NT2/D1 (cell line): ENCODE measurements at regions not wholly inside any gene's neighbourhood (a gene's known extent, or its start where the extent isn't known, plus 50 kb on each side); places are given as distances from the start of the nearest gene placed in this dataset.

Experiments
- DNase-seq: peaks from one replicate; pipeline ENCODE4 v3.0.0-alpha.2; 2011; ENCODE audit warnings: low read depth, low spot score
- H3K27me3 ChIP-seq: 2 replicates; pipeline ENCODE4 v1.6.0; 2011; ENCODE audit warnings: mild to moderate bottlenecking; ENCODE audit not compliant: insufficient read length, insufficient read depth
- H3K36me3 ChIP-seq: 2 replicates; pipeline ENCODE4 v1.6.1; 2011; ENCODE audit warnings: mild to moderate bottlenecking, low read length, mixed read lengths; ENCODE audit not compliant: insufficient read depth, insufficient read length
- H3K4me1 ChIP-seq: 2 replicates; pipeline ENCODE4 v1.5.1; 2011; ENCODE audit not compliant: insufficient read depth, insufficient read length
- H3K4me3 ChIP-seq: 2 replicates; pipeline ENCODE4 v1.5.1; 2011; ENCODE audit warnings: low read depth; ENCODE audit not compliant: insufficient read length
- H3K9ac ChIP-seq: 2 replicates; pipeline ENCODE4 v1.6.0; 2011; ENCODE audit warnings: low read depth; ENCODE audit not compliant: insufficient read length
- H3K9me3 ChIP-seq: 2 replicates; pipeline ENCODE4 v1.5.1; 2011; ENCODE audit warnings: mild to moderate bottlenecking, low read length; ENCODE audit not compliant: insufficient read depth
- SUZ12 ChIP-seq: IDR thresholded peaks from 2 replicates; pipeline ENCODE4 v1.6.1; 2011; ENCODE audit not compliant: insufficient read length, insufficient read depth; ENCODE audit errors: extremely low read depth
- YY1 ChIP-seq: IDR thresholded peaks from 2 replicates; pipeline ENCODE4 v1.6.1; 2011; ENCODE audit not compliant: insufficient read length, insufficient read depth
- ZNF274 ChIP-seq: IDR thresholded peaks from 2 replicates; pipeline ENCODE4 v1.6.1; 2011; ENCODE audit warnings: mild to moderate bottlenecking, low read depth, low read length

DNA sequence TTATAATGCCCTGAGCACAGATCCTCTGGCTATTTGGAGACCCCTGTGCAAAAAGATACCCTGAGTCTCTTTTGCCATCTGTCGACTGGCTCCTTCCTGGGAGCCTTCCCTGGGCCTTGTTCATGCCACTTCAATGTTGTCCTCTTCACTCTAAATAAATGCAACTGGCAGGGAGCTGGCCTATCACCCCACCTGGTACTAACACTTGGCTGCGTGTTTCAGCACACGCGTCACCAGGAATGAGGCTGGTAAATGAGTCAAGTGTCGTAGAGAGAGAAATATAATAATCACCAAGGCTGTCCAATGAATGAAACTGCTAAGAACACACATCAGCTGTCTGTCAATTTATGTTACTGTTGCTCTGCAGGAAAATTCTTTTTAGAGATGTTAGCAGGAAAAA lies 374.6 kb upstream of the JARID2 start:
- H3K4me1 ChIP-seq: peaks cover 4% of the 10 kb centered on the region
- no peak for DNase-seq
- no peak overlapping the region for H3K4me3 ChIP-seq
- no peak overlapping the region for H3K9ac ChIP-seq
- no peak for TF ChIP-seq SUZ12
- TF ChIP-seq YY1: no peak
- no peaks in the 10 kb centered on the region for H3K9me3 ChIP-seq
- H3K27me3 ChIP-seq: no peaks in the 10 kb centered on the region
- peaks cover 2% of the 10 kb centered on the region for H3K36me3 ChIP-seq

DNA sequence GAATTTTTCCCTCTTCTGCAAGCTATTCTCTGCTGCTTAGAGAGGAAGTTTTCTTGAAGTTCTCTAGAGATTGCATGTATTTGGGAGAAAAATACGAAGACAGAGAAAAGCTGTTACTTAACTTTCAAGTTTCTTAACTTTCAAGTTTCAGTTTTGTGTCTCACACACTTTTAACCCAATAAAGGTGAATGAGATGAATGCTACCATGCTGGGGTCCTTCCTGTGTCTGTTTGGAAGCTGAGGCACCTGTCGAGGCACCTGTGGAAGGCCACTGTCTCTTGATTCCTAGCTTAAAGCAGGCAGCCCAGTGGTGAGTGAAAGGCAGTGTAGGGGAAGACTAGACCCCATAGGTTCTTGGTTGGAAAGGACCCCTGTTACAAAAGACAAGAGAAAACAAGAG lies 372.8 kb upstream of the JARID2 start:
- Histone ChIP-seq H3K4me3 (no peak overlapping the region), H3K9ac (no peak overlapping the region), H3K9me3 (no peaks in the 10 kb centered on the region), H3K4me1 (peaks cover 7% of the 10 kb centered on the region), H3K36me3 (peaks cover 2% of the 10 kb centered on the region), H3K27me3 (no peaks in the 10 kb centered on the region)
- no peak for TF ChIP-seq SUZ12
- TF ChIP-seq ZNF274: no peak
- no peak for TF ChIP-seq YY1
- no peak for DNase-seq

DNA sequence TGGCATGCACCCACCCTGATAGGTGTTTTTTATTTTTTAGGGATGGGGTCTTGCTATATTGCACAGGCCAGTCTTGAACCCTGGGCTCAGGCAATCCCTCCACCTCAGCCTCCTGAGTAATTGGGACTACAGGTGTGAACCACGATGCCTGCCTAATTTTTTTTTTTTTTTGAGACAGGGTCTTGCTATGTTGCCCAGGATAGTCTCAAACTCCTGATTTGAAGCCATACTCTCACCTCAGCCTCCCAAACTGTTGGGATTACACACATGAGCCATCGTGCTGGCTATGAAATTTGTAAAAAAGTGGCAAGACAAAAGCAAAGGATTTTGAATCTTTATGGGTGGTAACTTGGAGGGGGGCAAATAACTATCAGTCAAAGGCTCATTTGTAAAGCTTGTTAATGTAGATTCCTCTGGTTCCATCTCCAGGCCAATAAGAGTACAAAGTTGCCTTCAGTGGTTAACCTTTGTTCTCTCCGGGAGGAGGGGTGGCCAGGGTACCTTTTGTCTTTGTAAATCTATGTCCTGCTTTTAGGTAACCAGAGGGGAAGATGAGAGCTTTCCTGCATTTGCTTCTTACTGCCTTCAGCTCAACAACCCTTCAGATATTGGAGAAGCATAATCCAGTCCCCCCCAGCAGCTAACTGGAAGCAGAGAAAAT lies 372.0 kb upstream of the JARID2 start:
- H3K9me3 ChIP-seq: no peaks in the 10 kb centered on the region
- peaks cover 2% of the 10 kb centered on the region for H3K36me3 ChIP-seq
- H3K4me3 ChIP-seq: no peak overlapping the region
- peak; percentile 22 for DNase-seq
- H3K4me1 ChIP-seq: peaks cover 7% of the 10 kb centered on the region
- H3K27me3 ChIP-seq: no peaks in the 10 kb centered on the region
- TF ChIP-seq ZNF274: no peak
- TF ChIP-seq SUZ12: no peak
- TF ChIP-seq YY1: no peak
- H3K9ac ChIP-seq: peak overlapping the region; percentile 36

DNA sequence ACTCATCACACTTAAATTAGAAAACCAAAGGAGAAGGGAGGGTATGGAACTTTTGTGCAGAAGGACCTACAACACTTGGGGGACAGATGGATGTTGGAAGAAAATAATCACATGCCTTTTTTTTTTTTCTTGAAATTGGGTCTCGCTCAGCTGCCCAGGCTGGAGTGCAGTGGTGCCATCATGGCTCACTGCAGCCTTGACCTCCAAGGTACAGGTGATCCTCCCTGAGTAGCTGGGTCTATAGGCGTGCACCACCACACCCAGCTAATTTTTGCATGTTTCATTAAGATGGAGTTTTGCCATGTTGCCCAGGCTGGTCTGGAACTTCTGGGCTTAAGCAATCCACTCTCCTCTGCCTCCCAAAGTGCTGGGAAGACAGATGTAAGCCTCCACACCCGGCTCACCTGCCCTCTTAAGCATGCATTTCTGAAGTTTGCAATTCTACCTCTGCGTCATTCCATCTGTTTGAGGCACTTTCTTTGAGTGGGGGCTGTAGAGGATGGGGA lies 370.8 kb upstream of the JARID2 start:
- Histone ChIP-seq H3K4me1 (peaks cover 7% of the 10 kb centered on the region), H3K27me3 (no peaks in the 10 kb centered on the region), H3K9me3 (no peaks in the 10 kb centered on the region), H3K4me3 (no peak overlapping the region), H3K36me3 (peaks cover 2% of the 10 kb centered on the region), H3K9ac (no peak overlapping the region)
- no peak for DNase-seq
- no peak for TF ChIP-seq SUZ12
- TF ChIP-seq YY1: no peak
- no peak for TF ChIP-seq ZNF274

- H3K4me3 ChIP-seq: no peak overlapping the region
- no peaks in the 10 kb centered on the region for H3K9me3 ChIP-seq
- no peak for TF ChIP-seq ZNF274
- no peak for TF ChIP-seq SUZ12
- TF ChIP-seq YY1: no peak
- peaks cover 2% of the 10 kb centered on the region for H3K36me3 ChIP-seq
- no peak overlapping the region for H3K9ac ChIP-seq
- DNase-seq: no peak
- H3K27me3 ChIP-seq: no peaks in the 10 kb centered on the region
- peaks cover 7% of the 10 kb centered on the region for H3K4me1 ChIP-seq
These were observed 370.3 kb upstream of the JARID2 start for GRCh38 chr6:14875481-14876063.

DNA sequence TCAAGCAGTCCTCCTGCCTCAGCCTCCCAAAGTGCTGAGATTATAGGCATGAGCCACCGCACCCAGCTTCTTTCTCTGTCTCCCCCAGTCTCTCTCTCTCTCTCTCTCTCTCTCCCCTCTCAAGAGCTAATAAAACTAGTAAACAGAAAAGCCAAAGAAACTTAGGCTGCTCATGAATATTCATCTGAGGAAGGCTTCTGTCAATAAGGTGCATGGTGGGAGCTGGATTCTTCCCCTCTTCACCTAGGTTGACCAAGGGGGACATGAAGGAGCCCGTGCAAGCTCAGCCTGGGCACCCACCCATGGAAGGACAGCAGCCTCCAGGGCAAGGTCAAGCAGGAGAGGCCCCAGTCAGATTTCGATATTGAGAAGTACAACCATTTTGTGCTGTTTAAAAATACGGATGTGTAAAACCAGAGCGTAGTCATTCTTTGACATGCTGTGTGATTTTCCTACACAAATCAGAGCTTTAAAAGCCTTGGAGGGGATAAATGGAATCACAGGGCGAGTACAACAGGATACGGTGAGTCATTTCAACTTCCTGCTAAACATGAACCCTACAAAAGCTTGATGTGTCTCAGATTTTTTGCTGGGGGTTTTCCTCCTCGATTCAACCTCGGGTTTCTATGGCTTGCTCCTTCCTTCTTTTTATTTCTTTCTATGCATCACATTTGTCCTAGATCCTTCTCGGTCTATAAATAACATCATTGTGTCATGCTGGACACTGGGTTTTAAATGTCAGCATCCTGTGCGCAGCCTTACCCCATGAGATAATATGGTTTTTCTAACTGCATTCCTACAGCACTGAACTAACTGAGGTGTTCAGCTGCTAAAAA lies 368.9 kb upstream of the JARID2 start:
- DNase-seq: no peak
- Histone ChIP-seq H3K4me3 (no peak overlapping the region), H3K9me3 (no peaks in the 10 kb centered on the region), H3K9ac (no peak overlapping the region), H3K4me1 (peaks cover 7% of the 10 kb centered on the region), H3K27me3 (no peaks in the 10 kb centered on the region), H3K36me3 (no peaks in the 10 kb centered on the region)
- TF ChIP-seq ZNF274 (no peak), YY1 (no peak), SUZ12 (no peak)

- H3K4me1 ChIP-seq: peaks cover 10% of the 10 kb centered on the region
These were observed 368.1 kb upstream of the JARID2 start for GRCh38 chr6:14877758-14878157.

More at GRCh38 chr6:14877758-14878157, 368.1 kb upstream of the JARID2 start:
- H3K27me3 ChIP-seq: no peaks in the 10 kb centered on the region
- H3K9ac ChIP-seq: no peak overlapping the region
- DNase-seq: no peak
- no peaks in the 10 kb centered on the region for H3K9me3 ChIP-seq
- no peak for TF ChIP-seq YY1
- TF ChIP-seq ZNF274: no peak
- TF ChIP-seq SUZ12: no peak
- no peaks in the 10 kb centered on the region for H3K36me3 ChIP-seq
- H3K4me3 ChIP-seq: no peak overlapping the region
